8988T (cell line): ENCODE measurements at regions not wholly inside any gene's neighbourhood (a gene's known extent, or its start where the extent isn't known, plus 50 kb on each side); places are given as distances from the start of the nearest gene placed in this dataset.
"Not testable (repeated sequence)": the region's sequence is repeated elsewhere in the genome, so short reads cannot be mapped to it uniquely, and the experiment has no call there.

Experiments
- DNase-seq: peaks from one replicate; pipeline ENCODE4 v3.0.0; 2011

DNA sequence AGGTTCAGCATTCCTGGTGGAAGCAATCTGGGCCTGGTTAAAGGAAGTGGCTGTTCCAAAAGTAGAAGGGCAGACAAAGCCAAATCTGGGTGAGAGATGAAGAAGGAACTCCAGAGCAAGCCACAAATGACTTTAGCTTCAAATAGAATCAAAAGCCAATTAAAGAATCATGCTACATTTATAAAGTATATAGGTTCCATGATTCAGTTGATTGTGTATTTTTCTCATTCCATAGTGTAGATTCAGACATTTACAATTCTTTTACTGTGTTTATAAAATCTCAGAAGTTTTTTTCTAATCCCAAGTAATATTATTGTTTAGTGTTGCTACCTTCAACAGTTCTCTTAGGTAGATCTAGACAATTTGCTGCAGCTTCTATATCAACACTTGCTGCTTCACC, 262.0 kb downstream of the PLK2 start:
- no peak for DNase-seq

- no peak for DNase-seq
Observed at GRCh38 chr5:58191443-58191842, 268.4 kb downstream of the PLK2 start.

GRCh38 chr5:58188262-58188651, 271.6 kb downstream of the PLK2 start:
- DNase-seq, result no peak

DNA sequence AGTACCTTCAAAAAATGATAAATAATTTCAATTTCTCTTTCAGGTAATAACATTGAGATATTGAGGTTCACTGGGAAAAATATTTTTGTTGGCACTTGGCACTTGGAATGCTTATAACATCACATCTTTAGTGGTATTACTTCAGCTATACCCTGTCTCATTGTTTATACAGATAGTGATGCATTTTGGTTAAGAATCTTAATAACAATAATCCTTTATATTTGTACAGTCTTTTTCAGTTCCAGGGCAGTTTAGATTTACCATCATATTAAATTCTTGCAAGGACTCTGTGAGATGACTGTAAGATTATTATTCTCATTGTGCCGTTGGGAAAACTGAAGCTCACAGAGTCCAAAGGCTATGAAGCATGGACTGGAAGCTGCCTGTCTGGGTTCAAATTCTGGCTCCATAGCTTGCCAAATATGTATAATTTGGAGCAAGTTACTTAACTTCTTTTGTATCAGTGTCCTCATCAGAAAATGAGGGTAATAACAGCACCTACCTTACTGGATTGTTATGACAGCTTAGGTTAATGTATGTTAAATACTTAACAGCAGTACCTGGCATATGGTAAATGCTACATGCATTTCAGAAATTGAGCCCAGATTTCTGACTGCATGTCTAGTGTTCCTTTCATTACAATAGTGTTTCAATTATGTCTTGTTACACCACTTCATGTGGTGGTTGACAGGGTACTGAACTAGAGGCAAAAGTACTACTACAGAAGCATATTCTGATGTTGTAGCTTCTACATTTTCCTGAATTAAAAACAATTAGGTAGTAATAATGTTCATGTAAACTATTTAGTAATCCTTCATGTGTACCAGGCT, 272.2 kb downstream of the PLK2 start:
- DNase-seq, result no peak

- no peak for DNase-seq
Observed at GRCh38 chr5:58185801-58186200, 274.1 kb downstream of the PLK2 start.

GRCh38 chr5:58185397-58185796, 274.5 kb downstream of the PLK2 start:
- no peak for DNase-seq

DNA sequence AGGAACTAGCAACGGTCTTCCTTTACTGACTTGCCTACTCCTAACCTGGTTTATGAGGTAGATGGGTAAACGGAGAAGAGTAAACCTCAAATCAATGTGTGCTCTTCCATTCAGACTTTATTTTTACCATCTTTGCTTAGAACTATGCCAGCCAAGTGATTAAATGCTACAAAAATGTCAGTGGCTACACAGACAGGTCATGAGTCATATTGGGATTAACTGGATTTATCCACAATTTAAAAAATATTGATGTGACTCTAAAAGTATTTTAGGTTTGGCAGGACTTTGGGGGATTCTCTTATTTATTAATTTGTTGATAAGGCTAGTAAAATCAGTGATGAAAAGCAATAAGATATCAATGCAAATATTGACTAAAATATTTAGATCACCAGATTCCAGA, 275.0 kb downstream of the PLK2 start:
- no peak for DNase-seq

DNA sequence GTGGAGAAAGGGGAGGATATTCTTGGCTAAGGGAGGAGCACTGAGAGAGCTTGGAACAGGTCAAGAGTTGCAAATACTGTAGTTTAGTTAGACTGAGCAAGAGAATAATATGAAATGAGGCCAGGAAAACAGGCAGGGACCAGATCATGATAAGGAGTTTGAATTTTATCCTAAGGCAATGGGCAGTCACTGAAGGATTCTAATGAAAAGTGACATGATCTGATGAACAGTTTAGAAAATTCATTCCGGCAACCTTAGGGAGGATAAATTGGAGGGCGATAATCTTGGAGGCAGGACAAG, 276.1 kb downstream of the PLK2 start:
- no peak for DNase-seq

- no peak for DNase-seq
Observed at GRCh38 chr5:58183078-58183785, 276.7 kb downstream of the PLK2 start.

DNA sequence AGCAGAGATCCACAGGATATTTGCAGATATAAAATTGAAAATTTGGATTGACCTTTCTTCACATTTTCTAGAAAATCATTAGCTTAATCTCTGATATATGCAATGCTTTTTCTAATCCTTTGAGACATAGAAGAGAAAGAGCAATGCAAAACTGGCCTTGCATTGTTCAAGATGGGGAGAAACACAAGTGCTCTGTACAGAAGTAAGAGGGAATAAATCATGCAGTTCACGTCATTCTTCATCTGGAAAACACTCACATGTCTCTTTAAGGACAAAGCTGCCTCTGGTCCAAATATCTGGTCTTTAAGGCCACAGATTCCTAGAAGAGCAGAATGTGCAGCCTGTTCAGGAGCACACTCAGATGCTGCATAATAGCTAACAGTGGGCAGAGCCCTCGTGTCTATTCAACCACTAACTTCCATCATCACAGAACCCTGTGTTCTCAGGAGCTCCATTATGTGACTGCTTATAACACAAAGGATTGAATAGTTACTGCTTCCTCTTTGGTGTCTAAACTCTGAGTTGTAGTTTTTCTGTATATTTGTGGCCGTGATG, 277.5 kb downstream of the PLK2 start:
- no peak for DNase-seq

- DNase-seq, result no peak
Observed at GRCh38 chr5:58181578-58182286, 278.2 kb downstream of the PLK2 start.

- no peak for DNase-seq
Observed at GRCh38 chr5:58172946-58173345, 286.9 kb downstream of the PLK2 start.

DNA sequence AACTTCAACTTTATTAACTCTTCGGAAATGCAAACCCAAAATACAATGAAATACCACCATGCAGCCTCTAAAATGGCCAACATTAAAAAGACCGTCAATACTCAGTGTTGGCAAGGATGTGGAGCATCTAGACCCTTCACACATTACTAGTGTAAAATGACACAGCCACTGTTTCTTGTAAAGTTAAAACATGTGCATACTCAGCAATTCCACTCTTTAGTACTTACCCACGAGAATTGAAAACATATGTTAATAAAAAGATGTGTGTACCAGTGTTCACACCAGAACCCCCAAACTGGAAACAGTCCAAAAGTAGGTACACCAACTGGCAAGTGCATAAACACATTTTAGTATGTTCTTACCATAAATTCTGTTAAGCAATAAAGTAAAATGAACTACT, 294.7 kb downstream of the PLK2 start:
- DNase-seq, result no peak

- not testable (repeated sequence) for DNase-seq
Observed at GRCh38 chr5:58161889-58162288, 298.0 kb downstream of the PLK2 start.

GRCh38 chr5:58156973-58157701, 302.7 kb downstream of the PLK2 start:
- no peak for DNase-seq

GRCh38 chr5:58156361-58156760, 303.5 kb downstream of the PLK2 start:
- no peak for DNase-seq

- no peak for DNase-seq
Observed at GRCh38 chr5:58153255-58153654, 306.6 kb downstream of the PLK2 start.

GRCh38 chr5:58151414-58151813, 308.5 kb downstream of the PLK2 start:
- DNase-seq, result no peak

GRCh38 chr5:58150926-58151325, 309.0 kb downstream of the PLK2 start:
- no peak for DNase-seq

DNA sequence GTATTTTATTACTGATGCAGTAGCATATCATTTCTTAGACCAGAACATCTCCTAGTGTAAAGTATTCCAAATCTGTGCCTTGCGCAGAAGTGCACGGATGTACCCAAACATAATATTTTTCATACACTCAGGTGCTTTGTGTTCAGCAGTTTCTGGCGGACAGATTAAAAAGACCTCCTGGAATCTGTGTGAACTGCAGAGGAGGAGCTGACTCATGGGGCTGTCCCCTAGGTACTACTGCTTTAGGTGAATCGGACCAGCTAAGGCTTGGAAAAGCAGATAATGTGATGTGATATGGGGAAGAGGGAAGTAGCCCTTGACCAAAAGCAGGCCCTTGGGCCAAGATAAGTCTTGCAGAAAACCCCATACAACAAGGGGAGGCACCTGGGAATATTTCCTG, 310.1 kb downstream of the PLK2 start:
- DNase-seq, result no peak

- DNase-seq, result no peak
Observed at GRCh38 chr5:58149345-58149744, 310.5 kb downstream of the PLK2 start.

DNA sequence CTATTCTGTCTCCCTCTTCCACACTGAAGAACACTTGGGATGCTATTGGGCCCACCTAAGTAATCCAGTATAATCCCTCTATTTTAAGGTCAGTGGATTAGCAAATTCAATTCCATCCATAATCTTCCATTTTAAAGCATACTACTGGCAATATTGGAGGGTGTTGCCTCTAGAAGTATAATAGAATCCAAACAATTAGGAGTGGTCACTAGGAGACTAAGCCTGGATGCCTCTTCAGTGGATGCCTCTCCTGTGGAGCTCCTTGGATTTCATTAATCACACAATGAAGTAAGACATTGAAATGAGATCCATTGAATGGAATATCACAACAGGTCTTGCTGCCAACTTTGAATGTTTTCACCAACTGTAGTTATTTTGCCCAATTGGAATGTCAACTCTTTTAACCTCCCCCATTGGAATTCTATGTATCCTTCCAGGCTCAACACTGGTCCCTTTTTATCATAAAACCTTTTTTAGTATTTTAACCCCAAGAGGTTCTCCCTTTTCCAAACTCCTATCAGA, 311.6 kb downstream of the PLK2 start:
- DNase-seq, result no peak

DNA sequence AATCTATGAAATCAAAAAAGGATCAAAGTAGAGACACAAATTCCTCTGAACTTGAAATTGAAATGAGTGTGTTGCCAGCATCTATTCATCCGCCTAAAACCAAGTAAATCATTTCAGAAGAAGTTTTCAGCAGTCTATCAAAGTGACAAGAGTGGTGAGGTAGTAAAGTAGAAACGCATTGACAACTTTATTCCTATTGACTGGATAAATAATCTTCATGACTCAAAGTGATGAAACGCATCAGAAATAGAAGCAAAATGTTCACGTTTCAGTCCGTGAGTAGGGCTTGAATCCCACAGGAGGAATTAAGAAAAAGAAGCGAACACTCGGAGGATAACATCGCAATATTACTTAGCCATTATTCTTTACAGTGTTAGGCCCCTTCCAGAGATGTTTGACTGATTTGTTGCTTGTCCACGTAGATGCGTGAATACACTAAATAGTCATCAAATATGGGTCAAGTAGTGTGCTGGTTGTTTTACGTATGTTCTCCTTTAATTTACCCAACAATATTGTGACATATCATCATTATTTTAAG, 314.4 kb downstream of the PLK2 start:
- no peak for DNase-seq
